GM18499 (cell line): ENCODE measurements at regions not wholly inside any gene's neighbourhood (a gene's known extent, or its start where the extent isn't known, plus 50 kb on each side); places are given as distances from the start of the nearest gene placed in this dataset.
"Not testable (repeated sequence)": the region's sequence is repeated elsewhere in the genome, so short reads cannot be mapped to it uniquely, and the experiment has no call there.

Source experiments
- ATAC-seq: cut with Tn5 transposase; IDR thresholded peaks from one replicate; pipeline ENCODE4 v1.9.1; 2021; ENCODE audit warnings: moderate number of reproducible peaks; ENCODE audit not compliant: insufficient read depth, unreplicated experiment

- no peak for ATAC-seq
Measured at GRCh38 chr4:177161781-177162180, 147.9 kb upstream of the NEIL3 start.

GRCh38 chr4:177163532-177163931 lies 146.1 kb upstream of the NEIL3 start:
- no peak for ATAC-seq

GRCh38 chr4:177171588-177171987 lies 138.1 kb upstream of the NEIL3 start:
- no peak for ATAC-seq

DNA sequence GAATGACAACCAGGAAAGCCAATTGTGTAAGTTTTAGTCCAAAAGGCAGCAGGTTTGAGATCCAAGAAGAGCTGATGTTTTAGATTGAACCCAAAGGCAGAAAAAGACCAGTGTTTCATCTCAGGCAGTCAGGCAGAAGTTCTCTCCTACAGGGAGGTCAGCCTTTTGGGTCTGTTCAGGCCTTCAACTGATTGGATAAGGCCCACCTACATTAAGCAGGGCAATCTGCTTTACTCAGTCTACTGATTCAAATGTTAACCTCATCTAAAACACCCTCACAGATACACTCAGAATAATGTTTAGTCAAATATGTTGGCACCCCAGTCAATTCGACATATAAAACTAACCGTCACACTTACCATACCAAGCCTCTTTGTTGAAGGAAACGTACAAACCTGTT lies 134.2 kb upstream of the NEIL3 start:
- ATAC-seq = no peak

GRCh38 chr4:177177541-177178081 lies 132.1 kb upstream of the NEIL3 start:
- ATAC-seq = no peak

DNA sequence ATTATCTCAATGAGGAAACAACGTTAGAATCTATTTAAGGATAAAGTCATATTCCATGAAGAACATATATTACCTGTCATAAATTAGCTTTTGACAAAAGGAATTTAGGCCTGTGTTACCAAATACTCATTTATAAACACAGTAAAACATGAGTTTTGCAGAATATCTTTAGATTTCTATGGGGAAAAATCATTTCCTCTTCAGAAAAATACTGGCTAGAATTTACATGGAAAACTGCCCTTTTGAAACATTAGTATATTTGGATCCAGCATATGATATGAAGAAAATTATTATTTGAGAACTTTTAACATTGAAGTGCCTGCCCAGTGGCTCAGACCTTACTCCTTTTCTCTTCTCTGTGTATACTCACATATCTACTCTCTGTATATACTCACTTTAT lies 131.4 kb upstream of the NEIL3 start:
- ATAC-seq = no peak

DNA sequence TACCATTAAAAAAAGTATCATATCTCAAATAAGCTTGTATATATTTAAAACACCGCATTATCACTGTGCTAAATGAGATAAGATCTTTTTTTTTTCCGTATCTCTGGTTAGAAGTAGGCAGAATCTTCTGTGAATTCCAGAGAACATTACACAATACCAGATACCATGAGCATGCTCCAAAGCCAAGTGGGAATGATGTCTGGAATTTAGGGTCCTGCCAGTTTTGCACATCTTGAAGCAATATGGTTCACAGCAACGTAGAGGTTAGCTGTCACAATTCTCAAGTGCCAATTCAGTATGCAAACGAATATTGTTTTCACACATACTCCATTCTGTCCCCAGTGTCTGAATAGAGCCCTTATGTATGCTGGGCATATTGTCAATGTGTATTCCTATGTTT lies 127.5 kb upstream of the NEIL3 start:
- no peak for ATAC-seq

DNA sequence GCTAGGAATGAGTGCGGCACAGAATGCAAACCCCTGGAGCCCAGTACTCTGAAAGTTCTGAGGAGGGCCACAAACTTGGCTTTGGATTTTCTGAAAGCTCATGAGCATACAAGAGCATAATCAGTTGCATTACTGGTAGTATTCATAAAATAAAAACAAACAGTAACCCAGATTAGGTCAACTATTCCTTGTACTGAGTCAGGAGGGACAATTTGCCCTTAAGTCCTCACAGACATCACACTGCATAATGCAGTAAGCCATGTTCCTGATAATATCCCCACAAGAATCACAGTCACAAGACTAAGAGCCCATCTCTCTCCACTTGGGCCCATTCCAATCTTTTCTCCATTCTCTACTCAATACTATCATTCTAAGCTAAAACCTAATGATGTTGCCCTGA lies 126.9 kb upstream of the NEIL3 start:
- no peak for ATAC-seq

DNA sequence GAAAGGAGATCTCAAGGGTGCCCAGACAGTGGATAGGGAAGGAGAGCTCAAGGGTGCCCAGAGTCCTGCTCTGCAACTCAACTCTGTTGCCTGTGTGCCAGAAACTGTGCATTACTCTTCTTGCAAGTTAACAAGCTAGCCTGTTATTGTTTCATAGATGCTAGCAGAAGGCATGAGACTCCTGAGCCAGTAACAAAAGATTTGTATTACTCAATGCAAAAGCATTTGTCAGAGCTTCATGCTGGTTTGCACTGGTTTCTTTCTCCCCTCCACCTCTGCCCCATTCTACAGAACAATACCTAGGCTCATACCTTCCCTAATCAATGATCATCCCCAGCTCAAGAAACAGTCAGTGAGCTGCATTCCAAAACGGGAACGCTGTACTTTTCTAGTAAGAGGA lies 124.5 kb upstream of the NEIL3 start:
- no peak for ATAC-seq

DNA sequence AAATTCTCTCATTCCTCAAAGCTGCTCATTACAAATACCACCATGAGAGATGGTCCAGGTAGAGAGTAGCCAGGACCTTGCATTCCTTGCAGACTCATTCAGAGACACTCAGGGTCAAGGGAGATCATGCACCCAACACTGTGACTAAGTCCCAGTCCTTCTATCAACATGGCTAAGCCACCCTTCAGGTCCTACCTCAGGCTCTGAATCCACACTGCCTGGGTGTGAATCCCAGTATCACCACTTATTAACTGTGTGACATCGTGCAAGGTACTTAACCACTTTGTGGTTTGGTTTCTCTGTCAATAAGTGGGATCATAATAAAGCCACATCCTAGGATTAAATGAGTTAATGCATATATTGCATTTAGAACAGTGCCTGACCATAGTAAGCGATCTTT lies 124.1 kb upstream of the NEIL3 start:
- no peak for ATAC-seq

DNA sequence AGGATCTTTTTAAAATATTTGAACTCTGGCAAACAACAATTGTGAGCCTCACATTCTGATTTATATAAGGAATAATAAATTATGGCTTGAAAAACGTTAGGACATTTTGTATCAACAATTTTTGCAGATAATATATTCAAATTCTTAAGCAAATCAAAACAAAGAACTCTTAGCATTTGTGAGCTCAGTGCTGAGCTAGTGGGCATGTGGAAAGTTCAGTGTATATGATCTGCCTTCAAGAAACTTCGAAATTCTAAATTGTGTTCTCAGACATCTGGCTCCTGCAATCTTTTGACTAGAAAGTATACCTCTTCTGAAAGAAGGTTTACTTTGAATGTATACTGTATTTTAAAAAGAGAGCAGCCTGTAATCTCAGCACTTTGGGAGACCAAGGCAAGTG lies 122.3 kb upstream of the NEIL3 start:
- no peak for ATAC-seq

GRCh38 chr4:177190995-177191580 lies 118.6 kb upstream of the NEIL3 start:
- ATAC-seq = no peak

DNA sequence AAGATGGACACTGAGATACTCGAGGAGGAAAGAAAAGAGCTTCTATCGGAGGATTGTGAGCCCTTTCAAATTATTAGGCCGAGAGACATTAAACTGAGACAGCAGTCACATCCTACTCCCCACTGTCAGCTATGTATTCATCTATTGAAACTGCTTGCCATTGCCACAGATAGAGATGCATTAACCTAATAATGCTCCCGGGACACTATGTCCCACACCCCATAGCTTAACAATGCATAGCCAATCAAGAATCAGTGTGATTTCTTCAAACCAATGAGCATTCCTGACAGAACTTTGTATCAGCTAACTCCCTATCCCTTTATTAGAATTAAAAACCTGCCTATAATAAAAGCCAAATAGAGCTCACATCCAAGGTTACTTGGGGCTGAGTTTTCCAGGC lies 118.1 kb upstream of the NEIL3 start:
- no peak for ATAC-seq

DNA sequence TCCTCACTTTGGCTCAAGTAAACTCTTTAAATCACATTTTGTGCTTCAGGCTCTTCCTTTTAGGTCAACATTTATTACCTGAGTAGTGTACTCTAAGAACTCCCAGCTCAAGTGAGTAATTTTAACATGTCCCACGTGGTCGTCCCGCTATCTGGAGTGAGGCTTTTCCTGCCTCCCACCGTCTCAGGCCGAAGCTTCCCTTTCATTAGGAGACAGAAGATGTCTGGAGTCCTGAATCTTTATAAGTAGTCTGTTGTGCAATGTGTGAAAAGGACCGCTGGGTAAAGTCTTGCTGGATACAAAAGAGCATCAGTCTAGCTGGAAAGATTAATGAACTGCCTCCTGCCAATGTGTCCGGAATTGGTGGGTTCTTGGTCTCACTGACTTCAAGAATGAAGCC lies 117.7 kb upstream of the NEIL3 start:
- ATAC-seq = no peak

- not testable (repeated sequence) for ATAC-seq
Measured at GRCh38 chr4:177193024-177193715, 116.5 kb upstream of the NEIL3 start.

- ATAC-seq = no peak
Measured at GRCh38 chr4:177194906-177195305, 114.8 kb upstream of the NEIL3 start.

- ATAC-seq = no peak
Measured at GRCh38 chr4:177196615-177197014, 113.1 kb upstream of the NEIL3 start.

GRCh38 chr4:177201614-177202013 lies 108.1 kb upstream of the NEIL3 start:
- no peak for ATAC-seq

DNA sequence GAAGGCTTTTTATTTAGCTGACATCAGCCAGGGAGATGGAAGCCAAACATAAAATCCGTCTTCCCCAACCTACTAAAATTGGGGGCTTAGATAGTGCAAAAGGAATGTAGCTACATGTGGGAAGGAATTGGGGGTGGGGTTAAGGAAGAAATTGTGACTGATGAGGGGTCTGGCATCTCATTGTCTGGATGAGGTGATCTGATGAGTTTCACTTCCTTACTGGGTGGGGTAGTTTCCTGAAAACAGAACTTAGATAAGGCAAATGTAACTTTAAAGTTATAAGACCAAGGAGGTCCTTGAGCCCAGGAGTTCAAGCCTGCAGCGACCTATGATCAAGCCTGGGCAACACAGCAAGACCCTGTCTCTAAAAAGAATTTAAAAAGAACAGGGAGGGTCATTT lies 105.5 kb upstream of the NEIL3 start:
- no peak for ATAC-seq

- ATAC-seq = no peak
Measured at GRCh38 chr4:177214935-177215334, 94.7 kb upstream of the NEIL3 start.

- no peak for ATAC-seq
Measured at GRCh38 chr4:177220376-177220775, 89.3 kb upstream of the NEIL3 start.

DNA sequence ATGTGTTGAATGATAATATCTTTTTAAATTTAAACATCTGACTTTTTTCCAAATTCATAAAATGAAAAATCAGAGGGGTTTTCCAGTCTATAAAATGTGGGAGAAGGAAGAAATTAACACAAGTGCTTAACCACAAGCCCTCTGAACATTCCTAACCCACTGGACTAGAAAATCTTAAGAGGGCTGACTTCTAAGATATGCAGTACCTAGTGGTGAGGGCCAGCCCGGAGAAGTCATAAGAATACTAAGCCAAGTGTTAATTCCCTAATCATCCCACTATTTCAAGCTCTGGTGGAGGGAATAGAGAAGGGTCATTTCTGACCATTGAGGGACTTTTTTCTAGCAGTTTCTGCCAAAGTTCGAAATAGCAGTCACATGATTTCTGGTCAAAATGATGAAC lies 86.9 kb upstream of the NEIL3 start:
- no peak for ATAC-seq
